ENCODE measurements at regions not wholly inside any gene's neighbourhood (a gene's known extent, or its start where the extent isn't known, plus 50 kb on each side); places are given as distances from the start of the nearest gene placed in this dataset.
A peak's percentile ranks its signal among the peaks of the same experiment; 100 is the strongest.
"Not testable (repeated sequence)": the region's sequence is repeated elsewhere in the genome, so short reads cannot be mapped to it uniquely, and the experiment has no call there.

DNA sequence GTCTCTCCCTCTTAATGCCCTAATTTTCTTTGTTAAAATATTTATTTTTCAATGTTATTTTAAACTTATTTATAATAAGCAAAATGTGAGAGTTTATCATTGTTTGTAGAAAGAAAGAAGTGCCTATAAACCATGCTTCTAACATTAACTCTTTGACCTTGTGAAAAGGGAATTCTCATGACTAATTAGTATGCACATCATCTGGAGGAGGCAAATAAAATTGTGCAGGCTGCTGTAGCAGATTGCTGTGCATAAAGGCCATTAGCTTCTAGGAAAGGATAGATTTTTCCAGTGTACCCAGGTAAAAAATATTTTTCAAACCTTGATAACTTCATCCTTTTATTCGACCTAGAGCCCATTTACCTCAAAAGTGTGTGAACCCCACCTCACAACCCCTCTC is 84.6 kb upstream of the GUCY1A1 start:
- Histone ChIP-seq H3K36me3 (ENCODE audit: low read depth) (no peaks in the 10 kb centered on the region), H3K4me1 (ENCODE audit: low read depth) (no peaks in the 10 kb centered on the region), H3K9me3 (no peaks in the 10 kb centered on the region), H3K4me3 (no peak overlapping the region)
- DNase-seq (no peak), ATAC-seq (no peak)
- intact Hi-C loops (cut with DNase I, micrococcal nuclease): no loop called here
- no peak for TF ChIP-seq CTCF (IDR thresholded peaks at IDR 0.05)

- Histone ChIP-seq H3K9me3 (peaks cover 5% of the 10 kb centered on the region), H3K4me3 (no peak overlapping the region), H3K36me3 (ENCODE audit: low read depth) (no peaks in the 10 kb centered on the region), H3K4me1 (ENCODE audit: low read depth) (no peaks in the 10 kb centered on the region)
- peak in 1 of 3 donors; percentile 12 for DNase-seq
- no peak for TF ChIP-seq CTCF (IDR thresholded peaks at IDR 0.05)
- intact Hi-C loops (cut with DNase I, micrococcal nuclease): no loop called here
- ATAC-seq: peak; percentile 87
Measured at GRCh38 chr4:155578726-155579370, 87.8 kb upstream of the GUCY1A1 start.

- Histone ChIP-seq H3K9me3 (peaks cover 5% of the 10 kb centered on the region), H3K36me3 (ENCODE audit: low read depth) (no peaks in the 10 kb centered on the region), H3K4me1 (ENCODE audit: low read depth) (no peaks in the 10 kb centered on the region), H3K4me3 (no peak overlapping the region)
- intact Hi-C loops (cut with DNase I, micrococcal nuclease): no loop called here
- DNase-seq (no peak), ATAC-seq (no peak)
- TF ChIP-seq CTCF (IDR thresholded peaks at IDR 0.05): no peak
Measured at GRCh38 chr4:155578219-155578618, 88.4 kb upstream of the GUCY1A1 start.

DNA sequence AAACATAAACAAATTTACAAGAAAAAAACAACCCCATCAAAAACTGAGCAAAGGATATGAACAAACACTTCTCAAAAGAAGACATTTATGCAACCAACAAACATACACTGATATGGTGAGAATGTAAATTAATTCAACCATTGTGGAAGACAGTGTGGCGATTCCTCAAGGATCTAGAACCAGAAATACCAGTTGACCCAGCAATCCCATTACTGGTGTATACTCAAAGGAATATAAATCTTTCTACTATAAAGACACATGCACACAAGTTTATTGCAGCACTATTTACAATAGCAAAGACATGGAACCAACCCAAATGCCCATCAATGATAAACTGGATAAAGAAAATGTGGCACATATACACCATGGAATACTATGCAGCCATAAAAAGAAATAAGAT is 92.3 kb upstream of the GUCY1A1 start:
- H3K9me3 ChIP-seq; H3K4me3 ChIP-seq; intact Hi-C loops (cut with DNase I, micrococcal nuclease); ATAC-seq; H3K4me1 ChIP-seq (ENCODE audit: low read depth); DNase-seq; H3K36me3 ChIP-seq (ENCODE audit: low read depth): not testable (repeated sequence)

GRCh38 chr4:155573126-155573525 is 93.5 kb upstream of the GUCY1A1 start:
- Histone ChIP-seq H3K36me3 (ENCODE audit: low read depth) (no peaks in the 10 kb centered on the region), H3K4me3 (no peak overlapping the region), H3K9me3 (peaks cover 5% of the 10 kb centered on the region), H3K4me1 (ENCODE audit: low read depth) (no peaks in the 10 kb centered on the region)
- TF ChIP-seq CTCF (IDR thresholded peaks at IDR 0.05): no peak
- intact Hi-C loops (cut with DNase I, micrococcal nuclease): no loop called here
- DNase-seq: no peak
- no peak for ATAC-seq

- ATAC-seq: no peak
- no peak overlapping the region for H3K4me3 ChIP-seq
- H3K36me3 ChIP-seq (ENCODE audit: low read depth): no peaks in the 10 kb centered on the region
- no peak for DNase-seq
- H3K9me3 ChIP-seq: peaks cover 5% of the 10 kb centered on the region
- H3K4me1 ChIP-seq (ENCODE audit: low read depth): no peaks in the 10 kb centered on the region
- intact Hi-C loops (cut with DNase I, micrococcal nuclease): no loop called here
- TF ChIP-seq CTCF (IDR thresholded peaks at IDR 0.05): no peak
Measured at GRCh38 chr4:155572106-155572703, 94.4 kb upstream of the GUCY1A1 start.

Data from mucosa of descending colon (tissue), 3 donors.